HG02678 (cell line): ENCODE measurements at regions not wholly inside any gene's neighbourhood (a gene's known extent, or its start where the extent isn't known, plus 50 kb on each side); places are given as distances from the start of the nearest gene placed in this dataset.

ENCODE experiments used
- ATAC-seq: cut with Tn5 transposase; IDR thresholded peaks from one replicate; pipeline ENCODE4 v1.9.1; 2021; ENCODE audit warnings: mild to moderate bottlenecking, moderate library complexity; ENCODE audit not compliant: unreplicated experiment

DNA sequence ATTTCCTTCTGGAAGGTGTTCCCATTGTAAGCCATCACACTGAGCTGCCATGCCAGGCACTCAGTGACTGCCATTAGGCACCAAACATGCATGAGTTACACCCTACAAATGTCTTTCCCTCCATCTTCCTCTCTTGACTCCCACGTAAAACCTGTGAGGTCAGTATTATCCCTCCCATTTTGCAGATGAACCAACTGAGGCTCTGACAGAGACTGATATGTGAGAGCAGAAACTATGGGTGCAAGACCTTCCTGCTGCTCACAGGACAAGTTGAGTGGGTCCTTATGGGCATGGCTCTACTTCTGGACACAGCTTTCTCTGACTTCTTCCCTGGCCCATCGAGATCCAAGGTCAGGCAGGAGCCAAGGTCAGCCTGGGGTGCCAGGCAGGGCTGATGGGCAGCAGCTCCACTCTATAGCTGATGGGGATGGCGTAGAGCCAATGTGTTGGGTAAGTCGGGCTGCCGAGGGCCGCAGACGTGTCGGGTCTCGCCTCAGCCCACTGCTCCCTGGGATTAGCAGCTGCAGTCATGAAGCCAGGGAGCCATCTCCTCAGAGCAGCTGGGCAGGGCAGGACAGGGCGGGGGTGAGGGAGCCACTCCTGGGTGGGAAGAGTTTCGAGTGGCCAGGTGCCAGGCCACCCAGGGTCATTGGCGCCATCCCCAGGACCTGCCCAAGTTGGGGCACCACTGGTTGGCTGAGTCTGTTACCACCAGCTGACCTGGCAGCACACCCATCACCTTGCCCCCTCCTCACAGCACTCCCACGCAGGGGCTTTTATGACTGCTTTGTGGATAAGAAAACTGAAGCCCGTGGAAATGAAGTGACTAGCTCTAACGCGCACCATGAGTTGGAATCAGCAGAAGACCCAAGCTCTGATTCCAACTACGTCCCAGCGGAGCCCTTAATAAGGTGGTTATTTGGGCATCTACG, 117.8 kb upstream of the ZMIZ1 start:
- no peak for ATAC-seq

DNA sequence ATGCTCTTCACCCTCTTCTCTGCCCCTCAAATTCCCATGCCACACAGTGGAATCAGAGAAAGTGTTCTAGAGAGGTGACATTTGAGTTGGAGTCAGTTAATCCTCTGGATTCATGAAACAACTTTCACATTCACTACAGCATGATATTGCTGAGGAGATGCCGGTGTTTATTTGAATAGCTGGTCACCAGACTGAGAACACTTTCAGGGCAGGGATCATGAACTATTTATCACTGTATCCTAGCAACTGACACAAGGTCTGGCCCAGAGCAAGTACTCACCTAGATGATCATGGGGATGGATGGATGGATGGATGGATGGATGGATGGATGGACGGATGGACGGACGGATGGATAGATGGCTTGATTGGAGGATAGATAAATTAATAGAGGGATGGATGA, 116.7 kb upstream of the ZMIZ1 start:
- no peak for ATAC-seq

- no peak for ATAC-seq
Measured at GRCh38 chr10:78952686-78953085, 116.1 kb upstream of the ZMIZ1 start.

DNA sequence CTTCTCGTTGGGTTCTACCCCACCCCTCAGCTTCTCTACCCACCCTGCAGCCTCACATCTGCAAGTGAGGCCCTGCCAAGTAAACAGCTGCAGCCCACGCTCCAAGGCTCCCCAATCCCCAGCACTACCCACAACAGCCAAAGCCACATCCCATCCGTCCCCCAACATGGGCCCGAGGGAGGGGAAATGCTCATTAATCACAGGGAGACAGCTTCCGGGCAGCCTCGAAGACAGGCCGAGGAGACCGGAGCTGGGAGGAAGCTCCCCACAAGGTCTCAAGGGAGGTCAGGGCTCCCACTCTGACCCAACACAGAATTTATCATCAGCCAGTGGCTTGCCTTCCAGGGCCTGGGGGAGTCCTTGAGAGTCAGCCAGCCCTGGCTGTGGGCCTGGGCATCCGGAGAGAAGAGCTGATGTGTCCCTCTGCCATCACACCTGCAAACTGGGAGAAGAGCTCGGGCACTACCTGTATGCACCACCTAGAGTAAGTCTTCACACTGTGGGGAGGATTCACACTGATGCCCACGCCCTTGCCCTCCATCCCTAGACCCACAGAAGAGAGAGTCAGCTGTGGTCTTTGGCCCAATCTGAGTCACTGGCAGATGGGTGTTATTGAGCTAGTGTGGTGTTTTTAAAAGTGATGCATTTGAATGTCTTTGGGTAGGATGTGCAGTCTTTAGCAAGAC, 115.5 kb upstream of the ZMIZ1 start:
- ATAC-seq: no peak

DNA sequence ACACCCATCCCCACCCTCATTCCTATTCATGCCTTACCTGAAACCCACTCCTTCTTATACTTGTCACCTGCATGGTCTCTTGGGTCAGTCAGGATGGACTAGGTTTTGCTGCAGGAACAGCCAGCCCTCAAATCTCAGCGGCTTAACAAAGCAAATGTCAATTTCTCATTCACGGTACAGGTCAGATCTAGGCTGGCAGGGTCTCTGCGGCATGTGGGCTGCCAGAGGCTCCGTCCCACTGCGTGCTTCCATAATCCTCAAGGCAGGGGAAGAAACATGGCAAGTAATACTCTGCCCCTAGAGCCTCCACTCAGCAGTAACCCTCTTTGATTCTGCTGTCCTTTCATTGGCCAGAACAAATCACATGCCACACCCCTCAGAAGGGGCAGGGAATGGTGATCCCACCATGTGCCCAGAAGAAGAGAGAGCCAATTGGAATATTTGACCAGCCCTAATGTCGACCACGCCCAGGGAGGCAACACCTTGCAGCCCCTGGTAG, 114.9 kb upstream of the ZMIZ1 start:
- no peak for ATAC-seq

DNA sequence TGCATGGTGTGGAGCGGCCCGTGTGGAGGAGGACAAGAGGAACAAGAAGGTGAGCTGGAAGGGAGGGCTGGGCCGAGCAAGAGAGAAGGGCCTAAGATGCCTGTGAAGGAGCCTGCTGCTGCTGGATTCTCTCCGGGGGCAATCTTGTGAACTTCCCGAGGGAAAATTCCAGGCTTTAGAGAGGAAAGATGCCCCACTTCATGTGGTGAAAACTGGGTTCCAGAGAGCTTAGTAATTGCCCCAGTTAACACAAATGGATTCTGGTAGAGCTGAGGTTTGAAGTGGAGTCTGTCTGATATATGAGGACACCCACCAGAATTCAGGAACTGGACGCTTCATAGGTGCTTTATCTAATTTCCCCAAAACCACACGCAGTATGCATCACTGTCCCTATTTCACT, 114.1 kb upstream of the ZMIZ1 start:
- ATAC-seq: no peak

- ATAC-seq: no peak
Measured at GRCh38 chr10:78955206-78955605, 113.6 kb upstream of the ZMIZ1 start.

- no peak for ATAC-seq
Measured at GRCh38 chr10:78956391-78956790, 112.4 kb upstream of the ZMIZ1 start.

DNA sequence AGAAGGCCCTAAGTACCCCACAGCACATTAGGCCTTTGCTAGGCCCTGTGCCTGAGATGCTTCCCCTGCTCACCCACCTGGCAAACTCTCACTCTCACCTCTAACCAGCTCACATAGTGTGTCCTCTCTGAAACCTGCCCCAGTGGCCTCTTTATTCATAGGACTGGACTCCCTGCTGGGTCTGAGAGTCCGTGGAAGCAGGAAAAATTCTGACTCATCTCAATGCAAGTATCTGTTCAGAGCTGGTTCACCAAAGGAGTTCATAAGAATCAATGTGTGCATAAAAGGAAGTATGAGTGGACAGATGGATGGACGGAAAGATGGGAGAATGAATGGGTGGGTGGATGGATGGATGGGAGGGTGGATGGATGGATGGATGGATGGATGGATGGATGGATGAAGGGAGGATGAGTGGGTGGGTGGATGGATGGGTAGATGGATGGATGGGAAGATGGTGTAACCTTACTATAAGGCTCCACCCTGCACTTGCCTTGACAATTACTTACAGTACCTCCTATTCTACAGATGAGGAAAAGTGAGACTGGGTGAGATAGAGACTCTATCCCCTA, 111.2 kb upstream of the ZMIZ1 start:
- no peak for ATAC-seq

DNA sequence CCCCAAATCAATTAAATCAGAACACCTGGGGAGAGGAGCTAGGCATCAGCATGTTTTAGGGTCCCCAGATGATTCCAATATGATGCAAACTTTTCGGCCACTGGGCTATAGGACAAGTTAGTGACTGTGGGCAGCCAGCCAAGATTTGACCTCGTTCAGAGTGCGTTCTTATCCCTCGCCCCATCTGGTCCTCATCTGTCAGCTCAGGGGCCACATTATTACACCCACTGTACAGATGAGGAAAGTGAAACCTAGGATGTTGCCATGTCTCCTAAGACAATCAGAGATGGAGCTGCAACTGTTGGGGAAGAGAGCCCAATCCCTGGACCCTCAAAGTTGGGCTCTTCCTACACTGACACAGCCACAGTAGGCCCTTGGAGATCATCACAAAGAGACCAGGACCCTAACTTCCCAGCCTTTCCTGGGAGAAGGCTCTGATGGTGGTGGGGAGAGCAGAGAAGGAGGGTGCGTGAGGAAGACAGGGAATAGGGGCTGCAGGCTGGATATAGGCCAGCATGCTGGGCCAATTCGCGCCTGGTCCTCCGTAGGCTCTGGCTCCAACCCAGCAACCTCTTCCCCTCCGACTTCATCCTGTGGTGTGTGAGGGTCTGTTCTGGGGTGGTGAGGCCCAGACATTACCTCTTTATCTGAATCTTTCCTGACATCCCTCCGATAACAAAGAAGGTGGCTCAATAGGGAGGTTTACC, 109.4 kb upstream of the ZMIZ1 start:
- no peak for ATAC-seq

DNA sequence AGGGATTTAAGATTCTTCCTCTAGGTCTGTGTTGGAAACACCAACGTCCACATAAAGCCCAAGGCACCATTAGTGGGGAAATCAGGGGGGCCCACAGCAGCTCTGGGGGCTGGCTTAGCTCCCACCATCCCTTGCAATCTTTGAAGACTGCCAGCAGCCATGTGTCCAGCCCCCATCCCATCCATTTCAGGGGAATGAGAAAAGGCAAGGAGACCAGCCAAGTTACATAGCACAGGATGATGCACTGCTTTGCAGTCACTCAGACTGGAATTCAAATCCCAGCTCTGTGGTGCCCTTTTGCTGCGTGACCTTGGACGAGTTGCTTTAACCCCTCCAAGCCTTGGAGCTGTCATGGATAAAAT, 108.9 kb upstream of the ZMIZ1 start:
- ATAC-seq: no peak

- ATAC-seq: no peak
Measured at GRCh38 chr10:78960316-78960800, 108.4 kb upstream of the ZMIZ1 start.

DNA sequence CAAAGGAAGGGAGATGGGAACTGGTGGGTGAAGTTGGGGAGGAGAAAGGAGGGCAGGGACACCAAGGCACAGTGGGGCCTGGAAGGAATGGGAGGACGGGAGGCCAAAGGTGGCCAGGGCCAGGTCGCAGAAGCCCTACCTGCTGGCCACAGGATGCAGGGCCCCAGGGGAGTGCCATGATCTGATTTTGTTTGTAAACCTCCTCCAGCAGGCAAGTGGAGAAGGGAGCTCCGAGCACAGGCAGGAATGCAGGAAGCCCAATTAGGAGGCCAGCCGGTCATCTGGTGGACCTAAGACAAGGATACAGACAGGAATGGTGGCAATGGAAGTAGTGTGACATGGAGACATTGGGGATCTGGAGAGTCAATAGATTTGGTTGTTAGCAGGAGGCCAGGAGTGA, 107.0 kb upstream of the ZMIZ1 start:
- no peak for ATAC-seq

GRCh38 chr10:78963074-78964034, 105.4 kb upstream of the ZMIZ1 start:
- ATAC-seq: no peak

DNA sequence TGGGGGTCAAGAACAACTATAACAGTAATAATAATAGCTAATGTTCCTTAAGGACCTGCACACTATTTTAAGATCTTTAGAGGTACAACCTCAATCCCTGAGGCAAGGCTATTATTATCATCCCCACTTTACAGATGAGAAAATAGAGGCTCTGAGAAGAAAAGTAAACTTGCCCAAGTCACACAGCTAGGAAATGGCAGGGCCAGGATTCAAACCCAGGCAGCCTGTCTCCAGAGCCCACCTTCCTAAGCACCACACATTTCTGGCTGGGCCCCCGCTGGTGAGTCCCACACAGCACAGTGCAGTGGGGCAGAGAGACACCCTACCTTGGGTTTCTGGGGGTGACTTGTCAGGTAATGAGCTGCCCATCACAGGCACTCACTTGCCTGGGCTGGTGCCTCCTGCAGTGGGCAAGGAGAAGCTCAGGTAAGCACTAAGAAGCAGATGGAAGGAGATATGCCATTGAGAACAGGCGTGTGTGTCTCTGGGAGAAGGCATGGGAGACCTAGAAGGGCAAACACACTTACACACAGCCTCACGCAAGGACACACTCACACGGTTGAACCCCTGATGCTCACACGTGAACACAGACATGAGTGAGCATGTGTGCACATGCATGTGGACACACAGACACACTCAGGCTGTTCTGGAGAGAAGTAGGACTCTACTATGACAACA, 104.4 kb upstream of the ZMIZ1 start:
- no peak for ATAC-seq

DNA sequence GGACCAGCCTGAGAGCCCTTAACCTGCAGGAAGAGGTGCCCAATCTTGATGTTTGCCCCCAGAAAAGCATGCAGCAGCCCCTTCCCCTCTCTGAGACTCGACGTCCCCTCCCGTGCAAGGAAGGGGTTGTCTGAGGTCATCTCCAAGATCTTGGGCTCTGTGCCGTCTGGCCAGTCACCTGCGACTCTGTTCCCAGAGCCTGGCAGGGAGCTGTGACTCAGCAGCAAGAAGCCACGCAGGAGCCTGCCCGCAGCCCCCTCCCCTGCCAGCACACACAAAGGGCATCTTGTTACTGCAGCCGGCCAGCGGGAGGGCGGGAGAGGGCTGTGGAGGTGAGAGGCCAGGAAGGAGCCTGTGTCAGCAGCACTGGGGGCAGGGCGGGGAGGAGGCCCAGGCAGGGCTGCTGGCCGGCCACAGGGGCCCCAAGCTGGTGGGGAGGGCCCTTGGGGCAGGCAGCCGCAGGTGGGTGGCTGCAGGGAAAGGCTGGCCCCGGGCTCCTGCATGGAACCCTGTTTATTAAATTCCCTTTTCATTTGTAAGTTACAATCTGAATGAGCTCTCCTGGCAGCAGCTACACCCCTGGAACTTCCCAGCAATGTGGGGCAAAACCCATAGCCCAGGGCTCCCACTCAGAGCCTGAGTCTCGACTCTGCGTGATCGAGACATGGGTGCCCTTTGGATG, 103.7 kb upstream of the ZMIZ1 start:
- no peak for ATAC-seq

DNA sequence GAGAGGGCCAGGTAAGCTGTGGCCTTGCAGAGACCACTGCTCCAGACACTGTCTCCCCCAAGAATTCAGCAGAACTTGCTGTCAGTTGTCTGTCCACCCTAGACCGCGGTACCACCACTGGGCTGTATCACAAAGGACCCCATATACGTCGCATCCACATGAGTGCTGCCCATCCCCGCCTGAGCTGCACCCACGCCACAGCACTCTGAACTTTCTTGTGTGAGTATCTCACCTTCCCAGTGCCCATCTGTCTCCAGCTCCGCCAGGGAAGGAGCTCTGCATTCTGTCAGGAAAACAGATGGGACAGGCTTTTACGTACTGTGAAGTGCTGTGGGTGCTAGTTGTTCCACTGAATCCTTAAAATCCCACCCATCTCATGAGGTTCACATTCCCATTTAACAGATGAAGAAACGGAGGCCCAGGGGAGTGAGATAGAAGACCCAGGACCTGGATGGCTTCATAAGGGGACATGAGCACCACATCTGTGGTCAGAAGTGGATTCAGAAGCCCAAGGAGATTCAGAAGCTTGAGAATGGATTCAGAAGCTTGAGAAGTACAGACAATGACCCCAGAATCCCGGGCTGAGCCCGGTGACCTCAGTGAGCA, 102.5 kb upstream of the ZMIZ1 start:
- no peak for ATAC-seq

DNA sequence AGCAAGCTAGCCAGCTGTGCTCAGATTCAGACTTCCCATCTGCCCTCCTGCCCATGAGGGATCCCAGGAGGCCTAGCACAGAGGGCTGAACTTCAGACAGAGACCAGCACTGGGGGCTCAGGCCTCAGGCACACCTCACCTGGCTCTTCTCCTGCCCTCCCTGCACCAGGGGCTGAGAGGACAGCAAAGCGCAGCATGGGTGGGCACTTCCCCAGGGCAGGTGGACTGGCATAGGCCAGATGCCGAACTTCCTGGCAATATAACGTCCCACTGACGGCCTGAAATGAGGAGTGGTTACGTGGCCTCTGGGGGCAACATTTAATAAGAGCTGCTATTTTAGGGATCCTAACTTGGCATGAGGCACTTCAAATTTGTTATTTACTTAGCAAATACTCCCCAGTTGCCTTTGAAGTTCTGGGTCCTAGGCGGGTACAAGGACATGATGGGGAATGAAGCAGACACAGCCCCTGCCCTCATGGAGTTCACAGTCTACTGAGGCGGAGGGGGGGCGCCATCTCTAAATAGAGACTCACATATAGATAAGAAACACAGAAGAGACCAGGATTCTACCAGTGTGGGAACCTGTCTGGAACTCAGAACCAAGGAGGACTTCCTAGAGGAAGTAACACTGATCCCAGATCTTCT, 101.8 kb upstream of the ZMIZ1 start:
- ATAC-seq: no peak
